Heart right ventricle (tissue), 16 donors: ENCODE measurements at regions not wholly inside any gene's neighbourhood (a gene's known extent, or its start where the extent isn't known, plus 50 kb on each side); places are given as distances from the start of the nearest gene placed in this dataset.

Experiments
- ATAC-seq, 8 donors: fragments of 200-7000 bp; cut with Tn5 transposase; one replicate each; pipeline ENCODE4 v1.9.1; 2020; ENCODE audit warnings: mild to moderate bottlenecking in 8 of 8, moderate library complexity in 8 of 8, moderate number of reproducible peaks in 1 of 8
- DNase-seq, 2 donors: peaks; one replicate each; pipeline ENCODE4 v3.0.0-alpha.2; 2020
- H3K27ac ChIP-seq, 10 donors: fragments of 200-600 bp; sonication (generic) in 2 of 10; one replicate each; pipeline versions ENCODE4 v1.5.0 to v1.8.0; 2020 to 2022; ENCODE audit warnings: mild to moderate bottlenecking in 3 of 10
- H3K27me3 ChIP-seq, 7 donors: fragments of 200-600 bp; one replicate each; pipeline ENCODE4 v1.8.0; 2021 to 2022; ENCODE audit warnings: mild to moderate bottlenecking in 2 of 7
- H3K36me3 ChIP-seq, 9 donors: fragments of 200-600 bp; sonication (generic) in 1 of 9; one replicate each; pipeline versions ENCODE4 v1.5.0 to v1.8.0; 2020 to 2022; ENCODE audit warnings: mild to moderate bottlenecking in 2 of 9
- H3K4me1 ChIP-seq, 9 donors: fragments of 200-600 bp; sonication (generic) in 1 of 9; one replicate each; pipeline versions ENCODE4 v1.5.0 to v1.8.0; 2020 to 2022; ENCODE audit warnings: mild to moderate bottlenecking in 4 of 9
- H3K4me3 ChIP-seq, 10 donors: fragments of 200-600 bp; sonication (generic) in 2 of 10; one replicate each; pipeline versions ENCODE4 v1.5.0 to v1.8.0; 2020 to 2022; ENCODE audit warnings: mild to moderate bottlenecking in 7 of 10, moderate library complexity in 2 of 10
- H3K9me3 ChIP-seq, 11 donors: fragments of 200-600 bp in 10 of 11; sonication (generic) in 2 of 11; one replicate each; pipeline versions ENCODE4 v1.5.0 to v1.8.0; 2013 to 2022; ENCODE audit warnings: mild to moderate bottlenecking in 2 of 11, control low read depth in 1 of 11, moderate library complexity in 1 of 11
- WGBS, 2 donors: extraction: QIAGEN DNeasy Blood & Tissue Kit; methylation state at CpG; one replicate each; pipeline ENCODE4 v1.1.7; 2013; ENCODE audit warnings: inconsistent platforms in 1 of 2; 5-methylcytosine and 5-hydroxymethylcytosine counted together
- intact Hi-C, 10 donors: fragments of 100-400 bp; cut with DNase I; formaldehyde crosslinking; loops; one replicate each; pipeline versions ENCODE4 v1.11.1 to v1.14.2; 2022
- TF ChIP-seq, protein P1 (sequence below), 9 donors: fragments of 200-600 bp; sonication (generic) in 2 of 9; IDR thresholded peaks; one replicate each; pipeline versions ENCODE4 v1.5.0 to v1.8.0; 2021 to 2022; ENCODE audit warnings: antibody characterized with exemption in 9 of 9, mild to moderate bottlenecking in 5 of 9, moderate library complexity in 1 of 9
- donor health status: Arrhythmogenic right ventricular cardiomyopathy.
- donor health status: ischemic (EF 13 %, LVEDD 7.1; RV severe dilation, severe dysfunction).
- donor health status: healthy with polysubstance abuse.
- donor health status: DM: no; HTN: yes; CAD: no.
- donor health status: DM: no; HTN: no; CAD: no.
- donor health status: ischemic (EF 25% LVEDD 6.9; RV normal size, moderate dysfunction).
- donor health status: ischemic (EF 25% LVEDD 5.7; RV mildly dilated, moderate dysfunction).
- donor health status: healthy.
- donor health status: DM: yes; HTN: yes; CAD: no.
- donor health status: Ischemic cardiomyopathy.
- donor health status: ischemic (EF 35%, LVEDD 5.7; RV mildly dilated, moderate dysfunction).
- donor health status: nonischemic (EF 11% LVEDD 7.7; RV severe dilation, severe dysfunction).
- donor health status: DM: yes; HTN: yes; CAD: no.
- donor health status: PGD.
- donor health status: ischemic (EF 29% LVEDD 5.4; RV normal size, mild dysfunction).
- donor health status: nonischemic (EF 23%, LVEDD 6.1; RV moderate dilation, normal function).

DNA sequence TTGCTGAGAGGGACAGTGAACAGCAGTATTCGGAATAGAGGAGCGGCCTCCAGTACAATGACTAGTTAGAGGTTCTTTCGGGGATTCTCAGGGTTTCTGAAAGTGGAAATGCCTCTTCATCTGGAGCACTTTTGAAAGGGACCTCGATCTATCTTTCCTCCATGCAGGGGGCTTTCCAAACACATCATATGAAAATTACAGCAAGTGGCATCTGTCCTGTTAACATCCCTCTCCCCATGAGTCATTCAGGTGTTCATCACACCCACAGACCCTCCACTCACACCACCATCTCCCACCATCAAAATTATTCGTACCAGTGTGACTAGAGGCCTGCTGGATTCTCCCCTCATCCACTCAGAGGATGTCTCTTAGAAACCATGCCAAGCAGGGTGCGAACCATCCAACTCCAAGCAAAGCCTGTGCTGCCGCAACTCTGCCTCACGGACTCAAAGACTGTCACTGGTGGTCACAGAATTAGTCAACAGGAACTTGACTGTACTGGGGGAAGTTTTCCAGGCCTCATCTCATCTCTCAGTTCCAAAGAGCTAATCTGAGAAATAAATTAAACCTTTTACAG, 211.1 kb downstream of the MRPL39 start:
- no peaks in the 10 kb centered on the region for H3K9me3 ChIP-seq
- DNase-seq (no peak), ATAC-seq (no peak)
- WGBS, 2 donors: 85 to 89% methylated on average over 8 of the region's 8 CpGs
- TF ChIP-seq, protein P1, sequence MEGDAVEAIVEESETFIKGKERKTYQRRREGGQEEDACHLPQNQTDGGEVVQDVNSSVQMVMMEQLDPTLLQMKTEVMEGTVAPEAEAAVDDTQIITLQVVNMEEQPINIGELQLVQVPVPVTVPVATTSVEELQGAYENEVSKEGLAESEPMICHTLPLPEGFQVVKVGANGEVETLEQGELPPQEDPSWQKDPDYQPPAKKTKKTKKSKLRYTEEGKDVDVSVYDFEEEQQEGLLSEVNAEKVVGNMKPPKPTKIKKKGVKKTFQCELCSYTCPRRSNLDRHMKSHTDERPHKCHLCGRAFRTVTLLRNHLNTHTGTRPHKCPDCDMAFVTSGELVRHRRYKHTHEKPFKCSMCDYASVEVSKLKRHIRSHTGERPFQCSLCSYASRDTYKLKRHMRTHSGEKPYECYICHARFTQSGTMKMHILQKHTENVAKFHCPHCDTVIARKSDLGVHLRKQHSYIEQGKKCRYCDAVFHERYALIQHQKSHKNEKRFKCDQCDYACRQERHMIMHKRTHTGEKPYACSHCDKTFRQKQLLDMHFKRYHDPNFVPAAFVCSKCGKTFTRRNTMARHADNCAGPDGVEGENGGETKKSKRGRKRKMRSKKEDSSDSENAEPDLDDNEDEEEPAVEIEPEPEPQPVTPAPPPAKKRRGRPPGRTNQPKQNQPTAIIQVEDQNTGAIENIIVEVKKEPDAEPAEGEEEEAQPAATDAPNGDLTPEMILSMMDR (IDR thresholded peaks at IDR 0.05): no peak
- intact Hi-C loops: no loop called here
- no peaks in the 10 kb centered on the region for H3K4me1 ChIP-seq
- no peak overlapping the region for H3K27ac ChIP-seq
- H3K27me3 ChIP-seq: no peaks in the 10 kb centered on the region
- no peaks in the 10 kb centered on the region for H3K36me3 ChIP-seq
- no peak overlapping the region for H3K4me3 ChIP-seq

DNA sequence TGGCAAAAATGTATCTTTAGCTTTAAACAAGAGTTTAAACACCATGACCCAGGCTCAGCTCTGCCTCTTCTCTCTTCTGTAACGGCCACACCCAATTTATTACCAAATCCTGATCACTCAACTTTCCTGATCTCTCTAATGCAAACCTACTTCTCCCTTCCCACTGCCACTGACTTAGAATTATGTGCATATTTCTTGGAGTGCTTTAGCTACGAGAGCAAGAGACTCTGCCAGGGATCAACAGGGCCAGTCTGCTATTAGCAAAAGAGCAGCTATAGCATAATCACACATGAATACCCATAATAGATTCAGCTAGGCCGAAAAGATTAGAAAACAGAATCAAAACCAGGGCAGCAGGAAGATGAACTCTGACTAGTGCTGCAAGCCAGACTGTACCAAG, 215.5 kb downstream of the MRPL39 start:
- H3K36me3 ChIP-seq: no peaks in the 10 kb centered on the region
- no peak overlapping the region for H3K4me3 ChIP-seq
- no peaks in the 10 kb centered on the region for H3K4me1 ChIP-seq
- ATAC-seq (no peak), DNase-seq (no peak)
- H3K9me3 ChIP-seq: no peaks in the 10 kb centered on the region
- 81 to 84% methylated on average over 3 of the region's 3 CpGs for WGBS, 2 donors
- intact Hi-C loops: no loop called here
- TF ChIP-seq, protein P1 (IDR thresholded peaks at IDR 0.05): no peak
- peaks cover 0 to 3% (median 0%) of the 10 kb centered on the region in 7 donors for H3K27me3 ChIP-seq
- no peak overlapping the region for H3K27ac ChIP-seq

DNA sequence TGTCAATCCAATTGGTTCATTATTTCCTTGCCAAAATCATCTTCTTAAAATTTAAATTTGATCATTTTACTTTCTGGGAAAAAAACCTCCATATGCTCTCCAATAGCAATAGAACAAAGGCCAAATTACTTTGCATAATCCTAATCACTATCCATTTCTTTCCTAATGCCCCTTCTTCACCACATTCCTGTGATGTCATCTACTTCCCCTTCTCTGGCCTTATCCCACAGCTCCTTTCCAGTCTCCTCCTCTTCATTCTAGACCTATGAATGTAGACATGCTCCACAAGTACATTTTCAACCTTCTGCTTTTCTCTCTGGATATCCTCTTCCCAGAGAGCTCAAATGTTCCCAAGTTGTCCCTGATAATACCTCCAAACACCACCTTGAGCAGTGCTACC, 216.6 kb downstream of the MRPL39 start:
- Histone ChIP-seq H3K27me3 (peaks cover 0 to 5% (median 0%) of the 10 kb centered on the region in 7 donors), H3K4me1 (no peaks in the 10 kb centered on the region), H3K36me3 (no peaks in the 10 kb centered on the region), H3K4me3 (no peak overlapping the region), H3K9me3 (no peaks in the 10 kb centered on the region), H3K27ac (no peak overlapping the region)
- TF ChIP-seq, protein P1 (IDR thresholded peaks at IDR 0.05): no peak
- intact Hi-C loops: no loop called here
- no peak for DNase-seq
- ATAC-seq: no peak

DNA sequence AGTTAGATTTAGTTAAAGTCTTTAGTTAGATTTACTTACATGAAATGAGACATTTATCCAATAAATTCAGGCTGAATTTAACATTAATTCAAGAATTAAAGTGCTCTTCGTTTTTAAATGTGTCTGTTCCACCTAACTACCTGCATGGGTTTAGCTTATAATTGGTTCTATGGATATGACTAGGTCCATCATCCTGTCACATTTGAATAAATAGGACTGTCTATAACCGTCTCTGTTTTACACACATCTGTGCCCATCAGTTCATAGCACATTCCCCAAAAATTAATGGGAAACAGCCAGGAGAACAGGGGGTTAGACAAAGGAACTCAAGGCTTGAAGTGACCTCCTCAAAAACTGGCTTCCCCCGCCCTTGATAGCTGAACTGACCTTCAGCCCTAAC, 219.6 kb downstream of the MRPL39 start:
- no peak overlapping the region for H3K4me3 ChIP-seq
- peaks cover 0 to 9% (median 0%) of the 10 kb centered on the region in 7 donors for H3K27me3 ChIP-seq
- H3K36me3 ChIP-seq: no peaks in the 10 kb centered on the region
- H3K27ac ChIP-seq: no peak overlapping the region
- DNase-seq: no peak
- no peaks in the 10 kb centered on the region for H3K9me3 ChIP-seq
- no peaks in the 10 kb centered on the region for H3K4me1 ChIP-seq
- WGBS, 2 donors: 61 to 72% methylated on average over 3 of the region's 3 CpGs
- intact Hi-C loops: loop anchor here in 7 of 10 donors (5.0 to 10.0 kb wide), 2 partner anchors 490 to 493 kb away; no protein-coding TSS in a partner anchor
- TF ChIP-seq, protein P1 (IDR thresholded peaks at IDR 0.05): no peak
- ATAC-seq: no peak
